ENCODE measurements at regions not wholly inside any gene's neighbourhood (a gene's known extent, or its start where the extent isn't known, plus 50 kb on each side); places are given as distances from the start of the nearest gene placed in this dataset.

DNA sequence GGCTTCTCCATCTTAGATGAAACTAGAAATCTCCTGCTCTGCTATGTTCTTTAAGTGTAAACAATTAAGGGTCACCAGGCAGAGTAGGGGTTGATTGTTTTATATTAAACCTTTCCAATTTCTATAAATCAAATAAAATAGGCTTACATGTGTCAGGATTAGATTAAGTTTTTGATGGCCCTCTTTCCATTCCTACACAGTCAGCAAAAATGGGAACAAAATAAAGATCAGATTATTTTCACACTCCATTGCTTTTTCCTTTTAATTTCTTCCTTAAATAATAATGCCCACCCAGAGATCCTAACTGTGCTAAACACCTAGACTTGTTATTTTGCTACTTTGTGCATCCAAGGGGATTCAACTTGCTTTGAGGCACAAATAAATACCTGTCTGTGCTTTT is 381.4 kb upstream of the MAGEB16 start:
- TF ChIP-seq POLR2A (IDR thresholded peaks at IDR 0.05; ENCODE audit: low read length) (no peak), GATA1 (IDR thresholded peaks at IDR 0.05; ENCODE audit: low read depth, low read length) (no peak)

All from erythroblast (primary cell).